ENCODE measurements at regions not wholly inside any gene's neighbourhood (a gene's known extent, or its start where the extent isn't known, plus 50 kb on each side); places are given as distances from the start of the nearest gene placed in this dataset.

GRCh38 chr10:88060762-88061161, 197.3 kb downstream of the PTEN start:
- DNase-seq (ENCODE audit: low read depth), result no peak

- DNase-seq (ENCODE audit: low read depth), result no peak
Observed at GRCh38 chr10:88062385-88062784, 199.0 kb downstream of the PTEN start.

GRCh38 chr10:88062798-88063472, 199.5 kb downstream of the PTEN start:
- DNase-seq (ENCODE audit: low read depth), result no peak

- no peak for DNase-seq (ENCODE audit: low read depth)
Observed at GRCh38 chr10:88063861-88064557, 200.6 kb downstream of the PTEN start.

GRCh38 chr10:88064608-88065382, 201.4 kb downstream of the PTEN start:
- peak; percentile 31 for DNase-seq (ENCODE audit: low read depth)

GRCh38 chr10:88065383-88066049, 202.1 kb downstream of the PTEN start:
- DNase-seq (ENCODE audit: low read depth), result peak; percentile 26

GRCh38 chr10:88066319-88066718, 202.9 kb downstream of the PTEN start:
- no peak for DNase-seq (ENCODE audit: low read depth)

- no peak for DNase-seq (ENCODE audit: low read depth)
Observed at GRCh38 chr10:88066876-88067275, 203.5 kb downstream of the PTEN start.

- no peak for DNase-seq (ENCODE audit: low read depth)
Observed at GRCh38 chr10:88067737-88068136, 204.3 kb downstream of the PTEN start.

- no peak for DNase-seq (ENCODE audit: low read depth)
Observed at GRCh38 chr10:88069338-88069737, 205.9 kb downstream of the PTEN start.

- no peak for DNase-seq (ENCODE audit: low read depth)
Observed at GRCh38 chr10:88070080-88070880, 206.9 kb downstream of the PTEN start.

- DNase-seq (ENCODE audit: low read depth), result no peak
Observed at GRCh38 chr10:88071879-88072278, 208.5 kb downstream of the PTEN start.

- DNase-seq (ENCODE audit: low read depth), result no peak
Observed at GRCh38 chr10:88073682-88074081, 210.3 kb downstream of the PTEN start.

GRCh38 chr10:88074971-88075370, 211.5 kb downstream of the PTEN start:
- DNase-seq (ENCODE audit: low read depth), result no peak

- DNase-seq (ENCODE audit: low read depth), result no peak
Observed at GRCh38 chr10:88076027-88076880, 212.8 kb downstream of the PTEN start.

- DNase-seq (ENCODE audit: low read depth), result no peak
Observed at GRCh38 chr10:88077977-88078376, 214.6 kb downstream of the PTEN start.

GRCh38 chr10:88080213-88080612, 216.8 kb downstream of the PTEN start:
- no peak for DNase-seq (ENCODE audit: low read depth)

- DNase-seq (ENCODE audit: low read depth), result no peak
Observed at GRCh38 chr10:88081457-88082054, 218.1 kb downstream of the PTEN start.

GRCh38 chr10:88082391-88082790, 219.0 kb downstream of the PTEN start:
- DNase-seq (ENCODE audit: low read depth), result no peak

Data from activated T-cell treated with anti-CD3 and anti-CD28 coated beads for 48 hours (primary cell).